HEK293 (cell line): ENCODE measurements at regions not wholly inside any gene's neighbourhood (a gene's known extent, or its start where the extent isn't known, plus 50 kb on each side); places are given as distances from the start of the nearest gene placed in this dataset.

Experiments used
- ATF2 ChIP-seq: fragments of 450-650 bp; formaldehyde crosslinking; IDR thresholded peaks from 2 replicates; pipeline ENCODE4 v1.5.1; 2016; ENCODE audit warnings: missing biosample characterization, missing genetic modification characterization, low read depth
- CTCF ChIP-seq: fragments of 450-650 bp; formaldehyde crosslinking; IDR thresholded peaks from 2 replicates; pipeline ENCODE4 v1.5.1; 2016; ENCODE audit warnings: missing biosample characterization, missing genetic modification characterization
- HOXA7 ChIP-seq: sonication (generic); formaldehyde crosslinking; IDR thresholded peaks from 2 replicates; pipeline ENCODE4 v1.8.1; 2022; ENCODE audit warnings: missing genetic modification reagents, borderline replicate concordance
- PATZ1 ChIP-seq: fragments of 450-650 bp; formaldehyde crosslinking; IDR thresholded peaks from 2 replicates; pipeline ENCODE4 v1.5.1; 2016; ENCODE audit warnings: missing biosample characterization, missing genetic modification characterization
- REST ChIP-seq: fragments of 450-650 bp; formaldehyde crosslinking; IDR thresholded peaks from 2 replicates; pipeline ENCODE4 v1.5.1; 2016; ENCODE audit warnings: missing biosample characterization, missing genetic modification characterization
- SP2 ChIP-seq: fragments of 450-650 bp; formaldehyde crosslinking; IDR thresholded peaks from 2 replicates; pipeline ENCODE4 v1.5.1; 2016; ENCODE audit warnings: missing biosample characterization, missing genetic modification characterization
- YY1 ChIP-seq: fragments of 450-650 bp; formaldehyde crosslinking; IDR thresholded peaks from 2 replicates; pipeline ENCODE4 v1.5.1; 2018; ENCODE audit warnings: missing biosample characterization, missing genetic modification characterization
- ZBTB21 ChIP-seq: fragments of 450-650 bp; formaldehyde crosslinking; IDR thresholded peaks from 2 replicates; pipeline ENCODE4 v1.5.1; 2017; ENCODE audit warnings: missing biosample characterization, missing genetic modification characterization
- ZNF114 ChIP-seq: fragments of 450-650 bp; formaldehyde crosslinking; IDR thresholded peaks from 2 replicates; pipeline ENCODE4 v1.5.0; 2017; ENCODE audit warnings: missing biosample characterization, missing genetic modification characterization
- ZNF16 ChIP-seq: fragments of 450-650 bp; formaldehyde crosslinking; IDR thresholded peaks from 2 replicates; pipeline ENCODE4 v1.5.1; 2016; ENCODE audit warnings: low read depth, missing biosample characterization, missing genetic modification characterization
- ZNF18 ChIP-seq: fragments of 450-650 bp; formaldehyde crosslinking; IDR thresholded peaks from 2 replicates; pipeline ENCODE4 v1.5.1; 2016; ENCODE audit warnings: missing biosample characterization, missing genetic modification characterization
- ZNF26 ChIP-seq: fragments of 450-650 bp; formaldehyde crosslinking; IDR thresholded peaks from 2 replicates; pipeline ENCODE4 v1.5.1; 2016; ENCODE audit warnings: missing biosample characterization, missing genetic modification characterization
- ZNF529 ChIP-seq: fragments of 450-650 bp; formaldehyde crosslinking; IDR thresholded peaks from 2 replicates; pipeline ENCODE4 v1.5.1; 2017; ENCODE audit warnings: missing genetic modification characterization, missing biosample characterization; ENCODE audit not compliant: insufficient replicate concordance

- TF ChIP-seq ATF2 (no peak), CTCF (tag by site-specific recombination) (no peak), ZNF26 (no peak), ZNF18 (tag by site-specific recombination) (no peak), ZNF529 (tag by site-specific recombination) (no peak), ZNF16 (tag by site-specific recombination) (no peak), ZBTB21 (tag by site-specific recombination) (no peak), REST (no peak), YY1 (tag by site-specific recombination) (no peak), SP2 (tag by site-specific recombination) (no peak), HOXA7 (CRISPR knock-in tag) (no peak), ZNF114 (no peak), PATZ1 (tag by site-specific recombination) (no peak)
Measured at GRCh38 chr12:98156697-98157096, 358.7 kb upstream of the TMPO start.
